ENCODE measurements at regions not wholly inside any gene's neighbourhood (a gene's known extent, or its start where the extent isn't known, plus 50 kb on each side); places are given as distances from the start of the nearest gene placed in this dataset.

GRCh38 chr2:239649309-239649708 is 248.5 kb upstream of the HDAC4 start:
- TF ChIP-seq CTCF (IDR thresholded peaks at IDR 0.05) (no peak), POLR2A (IDR thresholded peaks at IDR 0.05) (no peak)
